ENCODE measurements at regions not wholly inside any gene's neighbourhood (a gene's known extent, or its start where the extent isn't known, plus 50 kb on each side); places are given as distances from the start of the nearest gene placed in this dataset.
"Not testable (repeated sequence)": the region's sequence is repeated elsewhere in the genome, so short reads cannot be mapped to it uniquely, and the experiment has no call there.

- DNase-seq, result no peak
Measured at GRCh38 chr3:33919312-33920120, 121.1 kb downstream of the PDCD6IP start.

DNA sequence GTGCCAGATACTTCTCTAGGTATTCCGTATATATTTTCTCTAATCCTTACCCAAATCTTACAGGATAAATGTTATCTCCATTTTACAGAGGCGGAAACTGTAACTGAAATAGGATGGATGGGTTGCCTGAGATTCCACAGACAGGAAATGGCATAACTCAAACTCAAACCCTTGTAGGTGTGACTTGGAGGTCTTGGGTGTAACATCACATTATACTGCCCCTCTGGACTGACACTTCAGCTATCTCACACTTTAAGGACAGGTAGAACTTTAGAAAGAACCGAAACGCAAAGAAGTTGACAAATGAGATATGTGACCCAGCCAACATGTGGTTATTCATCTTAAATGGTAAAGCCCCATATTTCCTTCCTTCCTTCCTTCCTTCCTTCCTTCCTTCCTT is 122.1 kb downstream of the PDCD6IP start:
- DNase-seq, result no peak

GRCh38 chr3:33921608-33922007 is 123.2 kb downstream of the PDCD6IP start:
- peak; percentile 38 for DNase-seq

DNA sequence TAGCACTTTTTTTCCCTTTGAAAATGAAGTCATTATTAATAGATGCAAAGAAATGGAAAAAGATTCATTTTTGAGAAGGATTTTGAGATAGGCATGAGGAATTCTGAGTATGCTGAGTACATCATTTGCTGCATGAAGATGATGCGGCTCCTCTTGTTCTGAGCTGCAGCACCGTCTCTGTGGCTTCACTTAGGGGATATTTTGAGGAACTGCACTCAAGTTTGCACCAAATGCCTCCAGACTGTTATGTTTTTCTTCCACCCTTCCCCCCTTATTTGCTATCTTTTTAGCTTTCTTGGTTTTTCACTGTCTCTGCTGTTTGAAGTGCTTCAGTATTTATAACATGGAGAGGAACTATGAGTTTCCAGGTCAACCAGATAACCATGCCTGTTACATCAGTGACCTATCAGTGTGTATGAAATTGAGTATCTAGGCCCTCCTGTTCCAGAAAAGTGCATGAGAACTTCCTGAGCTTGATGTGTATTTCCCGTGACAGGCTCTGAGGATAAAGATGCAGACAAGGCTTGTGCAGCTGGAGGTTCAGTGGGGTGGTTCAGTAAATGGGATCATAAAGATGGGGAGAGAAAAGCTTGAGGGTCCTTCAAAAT is 128.7 kb downstream of the PDCD6IP start:
- DNase-seq, result no peak

DNA sequence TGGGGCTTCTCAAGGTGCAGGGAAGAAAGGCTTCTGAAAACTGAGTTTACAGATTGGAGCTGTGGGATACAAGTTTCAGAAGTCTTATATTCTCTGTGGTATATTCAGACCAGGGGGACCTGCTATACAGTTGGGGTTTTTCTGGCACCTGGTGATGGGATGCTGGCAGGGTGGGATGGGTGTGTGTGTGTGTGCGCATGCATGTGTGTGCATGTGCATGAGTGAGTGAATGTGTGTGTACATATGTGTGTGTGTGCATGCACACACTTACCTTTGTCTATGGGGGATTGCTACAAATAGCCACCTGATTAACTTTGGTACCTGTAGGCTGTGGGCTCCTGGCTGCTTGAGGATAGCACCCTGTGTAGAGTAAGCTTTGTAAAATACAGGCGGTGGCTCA is 131.4 kb downstream of the PDCD6IP start:
- no peak for DNase-seq

DNA sequence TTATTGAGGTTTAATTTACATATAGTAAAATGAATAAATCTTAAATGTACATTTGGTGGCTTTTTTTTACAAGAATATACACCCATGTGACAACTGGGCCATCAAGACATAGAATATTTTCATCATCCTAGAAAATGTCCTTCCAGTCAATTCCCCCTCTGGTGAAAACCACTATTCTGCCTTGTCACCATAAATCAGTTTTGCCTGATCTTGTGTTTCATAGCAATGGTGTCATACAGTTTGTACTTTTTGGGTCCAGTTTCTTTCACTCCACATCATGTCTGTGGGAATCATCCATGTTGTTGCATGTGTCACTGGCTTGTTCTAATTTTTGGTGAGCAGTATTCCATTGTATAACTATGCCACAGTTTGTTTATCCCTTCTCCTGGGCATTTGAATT is 133.1 kb downstream of the PDCD6IP start:
- DNase-seq, result no peak

- DNase-seq, result no peak
Measured at GRCh38 chr3:33932010-33932764, 133.8 kb downstream of the PDCD6IP start.

DNA sequence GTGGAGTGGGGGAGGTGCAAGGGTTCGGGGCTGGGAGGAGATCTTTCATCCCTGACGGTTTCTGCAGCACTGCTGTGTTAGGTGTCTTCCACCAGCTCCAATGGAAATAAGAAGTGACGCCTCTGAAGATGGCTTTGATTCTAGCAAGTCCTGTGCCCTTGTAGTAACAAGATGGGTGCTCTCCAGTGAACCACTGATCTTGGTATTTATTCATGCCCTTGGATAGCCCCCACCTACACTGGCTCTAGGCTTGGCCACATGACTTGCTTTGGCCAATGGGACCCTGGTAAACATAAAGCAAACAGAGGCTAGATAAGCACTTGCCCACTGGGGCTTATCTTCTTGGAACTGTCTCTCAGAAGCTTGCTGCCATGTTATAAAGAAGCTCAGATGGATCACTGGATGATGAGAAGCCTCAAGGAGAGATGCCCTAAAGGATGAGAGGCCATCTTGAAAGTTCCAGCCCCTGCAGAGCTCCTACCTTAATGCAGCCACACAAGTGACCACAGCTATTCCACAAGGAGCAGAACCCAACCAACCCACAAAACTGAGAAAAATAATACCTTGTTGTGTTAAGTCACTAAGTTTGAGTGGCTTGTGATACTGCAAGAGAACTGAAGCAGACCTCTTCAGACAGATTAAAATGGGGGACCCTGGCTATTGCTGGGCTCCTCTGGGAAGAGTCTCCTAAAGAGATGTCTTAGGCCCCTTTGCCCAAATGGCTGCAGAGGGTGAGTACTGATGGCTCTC is 137.9 kb downstream of the PDCD6IP start:
- no peak for DNase-seq

GRCh38 chr3:33936921-33937525 is 138.6 kb downstream of the PDCD6IP start:
- DNase-seq, result no peak

DNA sequence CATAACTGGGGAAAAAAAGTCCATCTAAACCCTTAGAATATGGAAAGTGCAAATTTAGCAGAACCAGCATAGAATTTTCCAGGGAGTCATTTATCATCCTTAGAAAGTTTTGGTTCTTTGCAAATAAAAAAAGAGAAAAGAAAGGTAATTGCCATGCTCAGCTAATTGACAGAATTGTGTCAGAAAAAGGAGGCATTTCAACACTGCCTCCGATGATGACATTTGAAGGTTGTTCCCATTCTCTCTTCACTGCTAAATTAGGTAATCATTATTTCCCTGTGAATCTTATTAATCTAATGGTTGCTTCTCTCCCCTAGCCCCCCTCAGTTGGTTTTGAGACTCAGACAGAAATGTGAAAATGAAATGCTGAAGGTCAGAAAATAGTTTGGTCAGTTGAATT is 139.2 kb downstream of the PDCD6IP start:
- no peak for DNase-seq

- DNase-seq, result peak; percentile 35
Measured at GRCh38 chr3:33940149-33940548, 141.7 kb downstream of the PDCD6IP start.

DNA sequence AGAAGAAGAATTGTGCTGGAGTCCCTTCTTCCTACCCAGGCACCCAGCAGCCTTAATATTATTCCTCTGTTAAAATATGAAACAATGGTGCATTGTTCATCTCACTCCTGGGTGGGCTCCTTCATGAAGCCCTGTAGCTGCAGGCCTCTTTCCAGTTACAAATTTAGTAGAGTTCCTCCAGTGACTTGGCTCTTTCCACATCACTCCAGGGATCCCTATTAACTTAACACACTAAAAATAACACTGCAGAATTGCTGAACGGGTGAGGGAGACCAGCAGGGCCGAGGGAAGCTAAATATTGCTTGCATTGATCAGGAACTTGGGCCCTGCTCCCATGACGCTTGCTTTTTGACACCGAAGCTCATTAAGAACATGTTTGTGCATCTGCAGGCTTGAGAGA is 142.3 kb downstream of the PDCD6IP start:
- DNase-seq, result no peak

GRCh38 chr3:33941804-33942203 is 143.4 kb downstream of the PDCD6IP start:
- DNase-seq, result no peak

GRCh38 chr3:33942483-33943150 is 144.2 kb downstream of the PDCD6IP start:
- DNase-seq, result peak; percentile 7

DNA sequence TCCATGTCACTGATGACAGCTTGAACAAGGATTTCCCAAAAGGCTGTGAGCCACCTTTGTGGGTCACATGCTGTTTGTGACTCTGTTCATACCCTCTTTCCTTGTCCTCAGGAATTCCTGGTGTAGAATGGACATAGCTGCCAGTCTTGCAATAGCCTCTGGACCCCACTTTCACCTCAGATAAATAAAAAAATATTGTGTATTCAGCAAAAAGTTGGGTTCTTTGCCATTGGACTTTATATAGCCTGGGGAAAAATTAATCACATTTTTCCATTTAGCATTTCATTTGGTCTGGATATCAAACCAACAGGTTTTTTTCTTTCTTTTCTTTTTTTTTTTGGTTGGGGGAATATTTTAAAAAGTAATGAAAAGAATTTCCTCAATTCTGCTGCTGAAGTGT is 144.8 kb downstream of the PDCD6IP start:
- DNase-seq, result no peak

DNA sequence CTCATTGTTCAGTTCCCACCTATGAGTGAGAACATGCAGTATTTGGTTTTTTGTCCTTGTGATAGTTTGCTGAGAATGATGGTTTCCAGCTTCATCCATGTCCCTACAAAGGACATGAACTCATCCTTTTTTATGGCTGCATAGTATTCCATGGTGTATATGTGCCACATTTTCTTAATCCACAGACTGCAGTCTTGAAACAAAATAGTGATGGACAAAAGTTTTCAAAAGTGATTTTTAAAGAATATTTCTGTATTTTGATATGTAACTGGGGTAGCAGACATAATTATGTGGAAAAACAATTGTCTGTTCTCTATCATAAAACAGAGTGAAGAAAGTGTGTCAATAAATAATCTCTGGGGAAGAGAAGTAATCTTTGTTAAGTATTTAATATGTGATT is 148.2 kb downstream of the PDCD6IP start:
- not testable (repeated sequence) for DNase-seq

GRCh38 chr3:33947272-33948195 is 149.1 kb downstream of the PDCD6IP start:
- no peak for DNase-seq

- DNase-seq, result no peak
Measured at GRCh38 chr3:33949074-33949473, 150.6 kb downstream of the PDCD6IP start.

- DNase-seq, result peak; percentile 12
Measured at GRCh38 chr3:33954956-33955355, 156.5 kb downstream of the PDCD6IP start.

DNA sequence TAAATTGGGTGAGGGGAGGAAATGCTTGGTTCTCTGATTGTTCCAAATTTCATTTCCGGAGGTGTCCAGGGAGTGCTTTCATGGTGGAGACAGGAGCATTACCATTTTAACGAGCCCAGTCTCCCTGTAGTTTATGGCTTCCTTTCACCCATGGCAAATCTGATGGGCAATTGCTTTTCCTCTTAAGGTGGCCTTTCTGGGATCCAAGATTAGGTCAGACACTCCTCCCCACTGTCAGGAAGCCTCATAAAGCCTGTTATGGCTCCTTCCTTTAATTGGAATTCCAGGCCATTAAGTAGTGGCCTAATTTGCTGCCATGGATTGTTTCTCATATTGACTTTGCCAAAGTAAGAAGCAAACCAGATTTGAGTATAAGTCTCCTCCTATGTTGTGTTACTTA is 157.8 kb downstream of the PDCD6IP start:
- DNase-seq, result no peak

DNA sequence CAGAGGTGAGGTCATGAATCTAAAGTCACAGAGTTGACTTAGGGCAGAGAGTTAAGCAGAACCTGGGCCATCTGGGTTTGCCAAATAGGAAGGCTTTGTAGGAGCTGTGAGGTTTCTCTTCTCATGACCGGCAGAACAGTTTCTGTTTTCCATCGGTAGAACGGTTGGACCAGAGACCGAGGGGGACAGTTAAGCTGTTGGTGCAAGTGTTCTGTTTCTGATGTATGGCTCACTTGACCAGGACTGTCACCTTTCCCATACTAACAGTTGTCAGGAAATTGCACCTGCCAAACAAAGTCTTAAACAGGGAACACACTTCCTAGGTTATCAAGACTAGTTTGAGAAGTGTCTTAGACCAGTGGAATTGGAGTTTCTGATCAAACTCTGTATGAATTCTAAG is 158.3 kb downstream of the PDCD6IP start:
- no peak for DNase-seq

Data from fibroblast of skin of back (primary cell).